NCI-H2196 (cell line): ENCODE measurements at regions not wholly inside any gene's neighbourhood (a gene's known extent, or its start where the extent isn't known, plus 50 kb on each side); places are given as distances from the start of the nearest gene placed in this dataset.
"Not testable (repeated sequence)": the region's sequence is repeated elsewhere in the genome, so short reads cannot be mapped to it uniquely, and the experiment has no call there.

Experiments
- DNase-seq: peaks from one replicate; lab custom pipeline; 2025; ENCODE audit not compliant: unreplicated experiment; lab: John Stamatoyannopoulos, UW

- DNase-seq = no peak
These were observed 152.1 kb downstream of the UQCRFS1 start for GRCh38 chr19:29060813-29061364.

GRCh38 chr19:29056535-29056934 lies 156.4 kb downstream of the UQCRFS1 start:
- DNase-seq = no peak

GRCh38 chr19:29054886-29055675 lies 157.9 kb downstream of the UQCRFS1 start:
- DNase-seq = no peak

- DNase-seq = no peak
These were observed 164.1 kb downstream of the UQCRFS1 start for GRCh38 chr19:29048873-29049272.

- no peak for DNase-seq
These were observed 167.2 kb downstream of the UQCRFS1 start for GRCh38 chr19:29045679-29046254.

GRCh38 chr19:29044037-29044436 lies 168.9 kb downstream of the UQCRFS1 start:
- DNase-seq = no peak

GRCh38 chr19:29042450-29042849 lies 170.5 kb downstream of the UQCRFS1 start:
- no peak for DNase-seq

- no peak for DNase-seq
These were observed 172.0 kb downstream of the UQCRFS1 start for GRCh38 chr19:29040951-29041350.

GRCh38 chr19:29040292-29040691 lies 172.7 kb downstream of the UQCRFS1 start:
- DNase-seq = no peak

- not testable (repeated sequence) for DNase-seq
These were observed 173.9 kb downstream of the UQCRFS1 start for GRCh38 chr19:29039036-29039435.

- no peak for DNase-seq
These were observed 181.7 kb downstream of the UQCRFS1 start for GRCh38 chr19:29031216-29031615.

- DNase-seq = no peak
These were observed 183.5 kb downstream of the UQCRFS1 start for GRCh38 chr19:29029268-29029958.

GRCh38 chr19:29022599-29022998 lies 190.4 kb downstream of the UQCRFS1 start:
- no peak for DNase-seq

GRCh38 chr19:29022165-29022564 lies 190.8 kb downstream of the UQCRFS1 start:
- no peak for DNase-seq

- no peak for DNase-seq
These were observed 191.6 kb downstream of the UQCRFS1 start for GRCh38 chr19:29021232-29021916.

- DNase-seq = no peak
These were observed 193.5 kb downstream of the UQCRFS1 start for GRCh38 chr19:29019403-29019802.

- DNase-seq = no peak
These were observed 194.4 kb downstream of the UQCRFS1 start for GRCh38 chr19:29018542-29018941.

- no peak for DNase-seq
These were observed 195.2 kb downstream of the UQCRFS1 start for GRCh38 chr19:29017788-29018187.

- DNase-seq = no peak
These were observed 195.8 kb downstream of the UQCRFS1 start for GRCh38 chr19:29016926-29017760.

GRCh38 chr19:29016353-29016752 lies 196.6 kb downstream of the UQCRFS1 start:
- DNase-seq = no peak
